ENCODE measurements at regions not wholly inside any gene's neighbourhood (a gene's known extent, or its start where the extent isn't known, plus 50 kb on each side); places are given as distances from the start of the nearest gene placed in this dataset.

GRCh38 chr4:128488055-128488705 lies 200.6 kb upstream of the PGRMC2 start:
- no peak for DNase-seq (ENCODE audit: low read depth)

- DNase-seq (ENCODE audit: low read depth) = no peak
These were observed 197.3 kb upstream of the PGRMC2 start for GRCh38 chr4:128484896-128485295.

- DNase-seq (ENCODE audit: low read depth) = no peak
These were observed 196.2 kb upstream of the PGRMC2 start for GRCh38 chr4:128483816-128484215.

DNA sequence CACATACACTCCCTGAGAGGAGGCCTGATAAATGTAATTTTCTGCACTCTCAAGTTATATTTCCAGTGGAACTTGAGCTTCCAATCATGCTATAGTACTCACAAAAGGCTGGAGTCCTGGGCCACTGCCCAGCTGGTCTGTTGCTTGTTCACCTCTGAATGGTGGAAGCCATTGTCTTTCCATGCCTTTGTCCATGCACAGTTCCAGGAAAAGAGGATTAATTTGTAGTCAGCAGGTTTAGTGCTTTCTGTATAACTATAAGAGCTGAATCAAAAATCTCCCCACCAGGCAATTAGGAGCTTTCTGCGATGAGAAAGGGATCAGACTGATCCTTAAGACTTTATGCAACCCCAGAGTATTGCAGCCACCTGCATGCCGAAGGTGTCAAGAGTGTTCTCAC lies 195.4 kb upstream of the PGRMC2 start:
- no peak for DNase-seq (ENCODE audit: low read depth)

- no peak for DNase-seq (ENCODE audit: low read depth)
These were observed 194.3 kb upstream of the PGRMC2 start for GRCh38 chr4:128481752-128482480.

DNA sequence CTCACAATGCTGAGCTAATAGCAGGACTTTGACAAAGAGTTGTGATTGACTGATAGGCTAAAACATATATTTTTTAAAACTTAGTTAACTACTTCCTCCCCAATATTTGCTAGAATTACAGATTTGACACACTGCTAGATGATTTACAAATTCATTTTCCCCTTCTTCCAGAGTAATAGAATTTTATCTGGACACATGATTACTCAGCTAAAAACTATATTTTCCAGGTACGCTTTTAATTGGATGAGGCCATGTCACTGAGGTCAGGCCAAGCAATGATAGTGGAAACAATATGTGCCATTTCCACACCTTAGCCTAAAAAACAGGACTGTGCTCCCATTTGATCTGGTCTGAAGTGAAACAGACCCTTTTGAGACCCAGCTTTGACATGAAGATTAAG lies 193.3 kb upstream of the PGRMC2 start:
- no peak for DNase-seq (ENCODE audit: low read depth)

GRCh38 chr4:128477540-128477939 lies 189.9 kb upstream of the PGRMC2 start:
- DNase-seq (ENCODE audit: low read depth) = no peak

DNA sequence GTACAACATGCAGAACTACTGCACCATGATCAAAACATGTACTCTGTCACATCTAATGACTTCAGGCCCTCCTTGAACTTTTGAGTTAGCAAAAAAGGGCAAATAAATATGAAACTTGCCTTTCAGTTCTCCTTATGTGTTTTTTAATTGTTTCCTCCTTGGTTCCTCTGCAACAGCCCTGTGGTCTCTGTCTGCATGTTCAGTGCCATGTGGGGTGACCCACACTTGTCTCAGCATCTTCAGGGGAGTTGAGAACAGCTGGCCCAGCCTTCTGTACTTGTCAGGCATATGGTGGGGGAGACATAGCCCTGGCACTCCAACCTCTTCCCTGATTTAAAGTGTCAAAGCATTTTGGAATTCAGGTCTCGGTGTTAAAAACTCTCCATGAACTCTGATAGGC lies 188.0 kb upstream of the PGRMC2 start:
- DNase-seq (ENCODE audit: low read depth) = no peak

DNA sequence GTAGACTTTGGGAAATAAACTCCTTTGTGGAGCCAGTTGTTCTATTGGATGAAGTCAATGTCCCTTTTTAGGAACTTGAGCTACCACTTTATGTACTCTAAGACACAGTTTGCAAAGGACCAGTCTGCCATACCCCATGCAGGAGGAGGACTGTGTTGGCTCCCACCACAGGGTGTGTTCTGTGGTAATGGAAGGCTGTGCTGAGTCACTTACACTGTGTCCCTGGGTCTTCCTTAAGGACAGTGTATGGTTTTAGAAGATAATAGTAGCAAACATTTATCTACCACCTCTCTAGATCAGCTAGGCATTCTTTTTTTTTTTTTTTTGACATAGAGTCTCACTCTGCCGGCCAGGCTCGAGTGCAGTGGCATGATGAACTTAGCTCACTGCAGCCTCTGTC lies 184.0 kb upstream of the PGRMC2 start:
- DNase-seq (ENCODE audit: low read depth) = no peak

DNA sequence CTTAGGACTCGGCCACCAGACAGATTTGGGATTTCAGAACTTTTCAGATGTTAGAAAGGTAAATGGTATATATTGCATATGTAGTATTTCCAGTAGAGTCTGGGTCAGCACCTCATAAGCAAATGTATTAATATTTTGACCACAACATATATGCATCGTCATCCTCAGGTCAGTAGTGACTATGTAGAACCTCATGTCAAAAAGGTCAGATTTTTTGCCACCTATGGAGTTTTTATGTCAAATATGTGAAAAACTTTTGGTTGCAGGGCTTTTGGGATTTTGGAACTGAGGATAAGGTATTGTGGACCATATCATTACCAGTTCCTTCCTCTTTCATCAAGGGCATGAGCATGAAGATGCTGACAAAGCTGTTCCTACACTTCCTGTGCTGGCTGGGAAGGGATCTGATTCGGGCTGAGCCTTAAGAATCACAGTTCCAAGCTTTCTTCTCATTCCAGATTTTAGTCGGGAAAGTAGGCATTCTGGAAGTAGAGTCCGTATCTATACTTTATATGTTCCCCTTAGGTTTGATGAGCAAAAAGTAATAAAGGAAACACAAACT lies 183.0 kb upstream of the PGRMC2 start:
- DNase-seq (ENCODE audit: low read depth) = no peak

DNA sequence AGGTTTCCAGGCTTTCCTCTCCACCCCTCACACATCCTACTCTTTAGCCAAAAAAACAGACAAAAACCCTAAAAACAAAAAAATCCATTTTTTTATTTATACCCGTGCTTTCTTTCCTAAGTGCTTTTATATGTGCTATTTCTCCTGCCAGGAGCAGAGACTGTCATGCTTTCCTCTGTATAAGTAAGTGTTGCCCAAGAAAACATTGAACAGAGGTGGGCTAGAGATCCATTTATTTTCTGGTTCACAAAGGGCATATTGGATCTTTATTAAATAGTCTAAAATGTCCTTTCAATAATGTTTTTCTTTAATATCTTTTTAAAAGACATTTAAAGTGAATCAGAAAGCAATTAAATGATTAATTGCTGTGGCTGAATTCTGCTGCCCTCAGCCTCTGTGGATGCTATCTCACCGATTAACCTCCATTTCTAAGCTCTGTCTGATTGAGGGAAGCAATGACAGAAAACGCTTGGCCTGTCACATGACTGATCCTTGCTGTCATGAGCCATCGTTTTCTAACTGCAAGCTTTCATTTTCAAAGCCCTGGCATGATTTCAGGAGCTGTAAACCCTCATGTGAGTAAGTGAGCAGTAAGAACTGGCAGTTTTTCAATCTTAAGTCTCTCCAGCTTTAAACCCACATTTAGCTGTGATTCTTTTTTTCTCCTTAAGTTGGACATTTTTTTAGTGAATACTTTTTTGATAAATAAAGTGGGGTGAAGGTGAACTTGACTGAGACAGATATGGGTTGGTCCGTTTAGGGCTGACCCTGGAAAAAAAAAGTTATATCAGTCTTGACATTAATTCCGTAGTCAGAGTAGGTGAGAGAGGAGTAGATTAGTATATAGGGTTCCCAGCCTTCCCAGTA lies 180.7 kb upstream of the PGRMC2 start:
- no peak for DNase-seq (ENCODE audit: low read depth)

- no peak for DNase-seq (ENCODE audit: low read depth)
These were observed 177.9 kb upstream of the PGRMC2 start for GRCh38 chr4:128465523-128465922.

- DNase-seq (ENCODE audit: low read depth) = no peak
These were observed 175.4 kb upstream of the PGRMC2 start for GRCh38 chr4:128463006-128463405.

DNA sequence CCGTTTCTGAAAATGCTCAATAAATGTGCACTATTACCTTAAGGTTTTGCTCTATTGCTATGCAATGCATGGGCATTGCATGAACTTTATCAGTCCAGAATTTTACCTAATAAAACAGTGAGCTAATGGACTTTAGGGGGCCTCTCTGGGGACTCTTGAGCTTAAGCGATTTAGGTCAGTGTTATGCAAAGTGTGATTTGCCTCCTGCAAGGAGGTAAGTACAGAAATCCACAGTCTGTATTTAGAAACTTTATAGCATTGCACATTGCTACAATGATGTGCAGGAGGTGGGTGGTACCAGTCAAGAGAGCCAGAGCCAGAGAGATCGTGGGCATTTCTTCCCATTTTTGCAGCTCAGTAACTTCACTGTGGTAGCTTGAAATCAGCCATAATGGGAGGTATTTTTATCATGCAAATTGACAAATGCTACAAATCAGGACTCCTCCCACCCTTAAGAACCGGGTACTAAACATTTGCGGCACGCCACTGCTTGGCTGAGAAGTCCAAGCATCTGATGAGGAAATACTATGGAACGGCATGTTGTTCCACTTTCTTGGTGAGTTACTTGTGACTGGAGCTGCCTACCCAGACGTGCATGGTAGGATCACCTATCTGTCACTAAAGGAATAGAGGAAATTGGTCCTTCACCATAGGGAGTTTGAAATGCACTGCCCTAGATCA lies 174.6 kb upstream of the PGRMC2 start:
- DNase-seq (ENCODE audit: low read depth) = no peak

DNA sequence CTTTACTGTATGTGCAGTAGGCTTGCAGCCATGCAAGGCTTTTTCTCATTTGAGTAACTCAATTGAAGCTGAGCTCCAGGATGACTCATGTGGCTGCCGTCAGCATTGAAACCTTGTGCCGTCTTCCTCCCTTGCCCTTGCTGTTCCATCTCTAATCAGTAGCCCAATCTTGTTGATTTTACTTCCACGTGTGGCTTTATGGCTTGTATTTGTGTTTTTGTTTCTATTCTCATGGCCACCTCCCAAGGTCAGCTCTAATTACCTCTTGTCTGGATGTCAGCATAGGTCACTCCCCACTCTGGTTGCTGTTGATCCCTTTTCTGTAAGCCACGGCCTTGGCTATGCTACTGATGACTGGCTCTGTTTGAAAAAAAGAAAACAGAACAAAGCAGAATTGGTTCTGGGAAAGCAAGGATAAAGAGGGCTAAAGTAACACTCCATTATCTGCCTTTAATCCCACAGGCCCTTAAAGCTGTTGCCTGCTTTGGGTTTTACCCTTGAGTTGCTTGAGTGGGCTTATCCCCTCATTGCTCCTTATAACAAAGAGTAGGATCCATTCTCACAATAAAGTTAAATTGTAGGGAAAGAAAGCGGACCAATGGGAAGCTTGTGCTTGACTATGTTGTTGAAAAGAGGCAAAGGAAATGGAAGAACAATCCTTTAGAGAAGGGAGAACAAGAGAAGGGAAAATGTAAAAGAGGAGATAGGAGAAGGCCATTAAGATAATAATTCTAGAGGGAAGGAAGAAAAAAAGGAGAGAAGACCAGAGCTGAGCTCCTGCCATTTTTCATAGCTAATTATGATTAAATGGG lies 173.9 kb upstream of the PGRMC2 start:
- DNase-seq (ENCODE audit: low read depth) = no peak

DNA sequence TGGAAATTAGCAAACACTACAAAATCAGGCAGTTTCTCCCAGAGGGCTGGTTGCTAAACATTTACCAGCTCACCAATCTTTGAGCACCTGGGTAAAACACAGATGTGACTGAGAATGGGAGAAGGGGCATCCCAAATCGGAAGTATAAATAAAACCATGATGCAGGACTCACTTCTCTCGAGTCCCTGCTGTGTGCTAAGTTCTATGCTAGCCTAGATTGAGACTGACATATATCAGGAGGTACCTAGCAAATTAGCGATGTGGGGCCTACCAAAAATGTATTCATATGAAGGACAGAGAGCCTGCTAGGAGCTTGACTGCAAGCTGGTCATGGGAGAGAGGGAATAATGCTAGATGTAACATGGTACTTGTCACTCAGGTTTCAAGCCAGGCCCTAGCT lies 171.9 kb upstream of the PGRMC2 start:
- no peak for DNase-seq (ENCODE audit: low read depth)

GRCh38 chr4:128458816-128459215 lies 171.2 kb upstream of the PGRMC2 start:
- DNase-seq (ENCODE audit: low read depth) = no peak

- DNase-seq (ENCODE audit: low read depth) = no peak
These were observed 170.1 kb upstream of the PGRMC2 start for GRCh38 chr4:128457726-128458125.

GRCh38 chr4:128456171-128456570 lies 168.6 kb upstream of the PGRMC2 start:
- DNase-seq (ENCODE audit: low read depth) = no peak

- DNase-seq (ENCODE audit: low read depth) = no peak
These were observed 167.9 kb upstream of the PGRMC2 start for GRCh38 chr4:128455480-128455879.

DNA sequence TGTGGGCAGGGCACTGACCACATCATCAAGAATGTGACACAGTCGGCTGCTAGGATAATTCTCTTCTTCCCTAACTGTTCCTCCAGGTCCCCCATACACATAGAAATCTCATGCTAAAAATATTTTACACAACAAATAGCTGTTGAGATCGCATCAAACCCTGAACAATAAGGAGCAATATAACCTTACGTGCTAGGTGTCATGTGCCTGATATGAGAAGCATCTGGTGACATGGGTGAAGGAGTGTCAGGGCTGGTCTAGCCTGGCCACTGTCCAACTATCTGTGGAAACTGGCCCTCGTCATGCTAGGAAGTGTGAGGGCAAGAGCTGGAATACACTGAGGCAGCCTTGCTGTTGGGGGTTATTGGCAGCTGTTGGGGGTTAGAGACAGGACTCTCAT lies 167.3 kb upstream of the PGRMC2 start:
- no peak for DNase-seq (ENCODE audit: low read depth)
